ENCODE measurements at regions not wholly inside any gene's neighbourhood (a gene's known extent, or its start where the extent isn't known, plus 50 kb on each side); places are given as distances from the start of the nearest gene placed in this dataset.

DNA sequence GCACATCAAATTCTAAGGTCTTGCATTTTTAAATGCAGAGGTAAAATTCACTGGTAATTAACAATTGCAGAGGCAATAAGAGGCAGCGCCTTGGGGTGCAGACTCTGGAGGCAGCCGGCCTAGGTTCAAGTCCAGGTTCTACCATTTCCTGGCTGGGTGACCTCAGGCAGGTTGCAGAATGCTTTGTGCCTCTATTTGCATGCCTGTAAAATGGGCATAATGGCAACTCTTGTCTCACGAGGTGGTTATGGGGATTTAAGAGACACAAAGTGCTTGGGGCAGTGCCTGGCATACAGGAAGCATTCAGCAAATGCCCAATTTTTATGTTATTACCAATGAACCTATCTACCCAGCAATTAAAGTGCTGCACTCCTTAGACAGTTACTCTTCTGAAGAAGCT, 180.0 kb upstream of the LHX5 start:
- TF ChIP-seq, protein P1, sequence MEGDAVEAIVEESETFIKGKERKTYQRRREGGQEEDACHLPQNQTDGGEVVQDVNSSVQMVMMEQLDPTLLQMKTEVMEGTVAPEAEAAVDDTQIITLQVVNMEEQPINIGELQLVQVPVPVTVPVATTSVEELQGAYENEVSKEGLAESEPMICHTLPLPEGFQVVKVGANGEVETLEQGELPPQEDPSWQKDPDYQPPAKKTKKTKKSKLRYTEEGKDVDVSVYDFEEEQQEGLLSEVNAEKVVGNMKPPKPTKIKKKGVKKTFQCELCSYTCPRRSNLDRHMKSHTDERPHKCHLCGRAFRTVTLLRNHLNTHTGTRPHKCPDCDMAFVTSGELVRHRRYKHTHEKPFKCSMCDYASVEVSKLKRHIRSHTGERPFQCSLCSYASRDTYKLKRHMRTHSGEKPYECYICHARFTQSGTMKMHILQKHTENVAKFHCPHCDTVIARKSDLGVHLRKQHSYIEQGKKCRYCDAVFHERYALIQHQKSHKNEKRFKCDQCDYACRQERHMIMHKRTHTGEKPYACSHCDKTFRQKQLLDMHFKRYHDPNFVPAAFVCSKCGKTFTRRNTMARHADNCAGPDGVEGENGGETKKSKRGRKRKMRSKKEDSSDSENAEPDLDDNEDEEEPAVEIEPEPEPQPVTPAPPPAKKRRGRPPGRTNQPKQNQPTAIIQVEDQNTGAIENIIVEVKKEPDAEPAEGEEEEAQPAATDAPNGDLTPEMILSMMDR (IDR thresholded peaks at IDR 0.05): no peak
- no peak for TF ChIP-seq POLR2A (IDR thresholded peaks at IDR 0.05)

Data from testis (tissue), 2 donors.